Body of pancreas (tissue), 4 donors: ENCODE measurements at regions not wholly inside any gene's neighbourhood (a gene's known extent, or its start where the extent isn't known, plus 50 kb on each side); places are given as distances from the start of the nearest gene placed in this dataset.

Experiments
- POLR2A ChIP-seq, 3 donors: fragments of 450-650 bp; IDR thresholded peaks; one replicate each; pipeline ENCODE4 v1.6.1; 2016; ENCODE audit warnings: antibody characterized with exemption in 3 of 3, mild to moderate bottlenecking in 2 of 3
- TF ChIP-seq, protein P1 (sequence below), 7 experiments: fragments of 450-650 bp in 4 of 7; fragments of 200-600 bp in 3 of 7; sonication (generic) in 3 of 7; IDR thresholded peaks; one replicate each; pipeline ENCODE4 v1.5.1; 2016 to 2019; ENCODE audit warnings: antibody characterized with exemption in 7 of 7

GRCh38 chr2:163852616-163853015 is 116.8 kb upstream of the FIGN start:
- TF ChIP-seq, protein P1, sequence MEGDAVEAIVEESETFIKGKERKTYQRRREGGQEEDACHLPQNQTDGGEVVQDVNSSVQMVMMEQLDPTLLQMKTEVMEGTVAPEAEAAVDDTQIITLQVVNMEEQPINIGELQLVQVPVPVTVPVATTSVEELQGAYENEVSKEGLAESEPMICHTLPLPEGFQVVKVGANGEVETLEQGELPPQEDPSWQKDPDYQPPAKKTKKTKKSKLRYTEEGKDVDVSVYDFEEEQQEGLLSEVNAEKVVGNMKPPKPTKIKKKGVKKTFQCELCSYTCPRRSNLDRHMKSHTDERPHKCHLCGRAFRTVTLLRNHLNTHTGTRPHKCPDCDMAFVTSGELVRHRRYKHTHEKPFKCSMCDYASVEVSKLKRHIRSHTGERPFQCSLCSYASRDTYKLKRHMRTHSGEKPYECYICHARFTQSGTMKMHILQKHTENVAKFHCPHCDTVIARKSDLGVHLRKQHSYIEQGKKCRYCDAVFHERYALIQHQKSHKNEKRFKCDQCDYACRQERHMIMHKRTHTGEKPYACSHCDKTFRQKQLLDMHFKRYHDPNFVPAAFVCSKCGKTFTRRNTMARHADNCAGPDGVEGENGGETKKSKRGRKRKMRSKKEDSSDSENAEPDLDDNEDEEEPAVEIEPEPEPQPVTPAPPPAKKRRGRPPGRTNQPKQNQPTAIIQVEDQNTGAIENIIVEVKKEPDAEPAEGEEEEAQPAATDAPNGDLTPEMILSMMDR (IDR thresholded peaks at IDR 0.05) = no peak
- TF ChIP-seq POLR2A (IDR thresholded peaks at IDR 0.05) = no peak
